ENCODE measurements at regions not wholly inside any gene's neighbourhood (a gene's known extent, or its start where the extent isn't known, plus 50 kb on each side); places are given as distances from the start of the nearest gene placed in this dataset.
A peak's percentile ranks its signal among the peaks of the same experiment; 100 is the strongest.
"Not testable (repeated sequence)": the region's sequence is repeated elsewhere in the genome, so short reads cannot be mapped to it uniquely, and the experiment has no call there.

GRCh38 chr14:71165121-71166031, 258.1 kb downstream of the PCNX1 start:
- DNase-seq (ENCODE audit: low read depth in 2 of 2), result no peak

GRCh38 chr14:71166180-71166837, 259.1 kb downstream of the PCNX1 start:
- DNase-seq (ENCODE audit: low read depth in 2 of 2), result peak; percentile 69 to 72

- not testable (repeated sequence) for DNase-seq (ENCODE audit: low read depth in 2 of 2)
Observed at GRCh38 chr14:71167325-71167950, 260.2 kb downstream of the PCNX1 start.

GRCh38 chr14:71168161-71168560, 260.9 kb downstream of the PCNX1 start:
- DNase-seq (ENCODE audit: low read depth in 2 of 2), result not testable (repeated sequence)

- no peak for DNase-seq (ENCODE audit: low read depth in 2 of 2)
Observed at GRCh38 chr14:71168564-71169427, 261.5 kb downstream of the PCNX1 start.

GRCh38 chr14:71169861-71170260, 262.6 kb downstream of the PCNX1 start:
- no peak for DNase-seq (ENCODE audit: low read depth in 2 of 2)

GRCh38 chr14:71175491-71175890, 268.2 kb downstream of the PCNX1 start:
- DNase-seq (ENCODE audit: low read depth in 2 of 2), result no peak

- no peak for DNase-seq (ENCODE audit: low read depth in 2 of 2)
Observed at GRCh38 chr14:71179066-71179465, 271.8 kb downstream of the PCNX1 start.

- DNase-seq (ENCODE audit: low read depth in 2 of 2), result no peak
Observed at GRCh38 chr14:71180397-71180796, 273.1 kb downstream of the PCNX1 start.

- no peak for DNase-seq (ENCODE audit: low read depth in 2 of 2)
Observed at GRCh38 chr14:71181215-71182003, 274.1 kb downstream of the PCNX1 start.

GRCh38 chr14:71183876-71184689, 276.8 kb downstream of the PCNX1 start:
- no peak for DNase-seq (ENCODE audit: low read depth in 2 of 2)

GRCh38 chr14:71185637-71186036, 278.4 kb downstream of the PCNX1 start:
- no peak for DNase-seq (ENCODE audit: low read depth in 2 of 2)

- DNase-seq (ENCODE audit: low read depth in 2 of 2), result no peak
Observed at GRCh38 chr14:71187633-71188356, 280.5 kb downstream of the PCNX1 start.

- no peak for DNase-seq (ENCODE audit: low read depth in 2 of 2)
Observed at GRCh38 chr14:71190770-71191374, 283.6 kb downstream of the PCNX1 start.

- no peak for DNase-seq (ENCODE audit: low read depth in 2 of 2)
Observed at GRCh38 chr14:71193663-71194062, 286.4 kb downstream of the PCNX1 start.

- no peak for DNase-seq (ENCODE audit: low read depth in 2 of 2)
Observed at GRCh38 chr14:71194251-71194650, 287.0 kb downstream of the PCNX1 start.

GRCh38 chr14:71196921-71197320, 289.7 kb downstream of the PCNX1 start:
- no peak for DNase-seq (ENCODE audit: low read depth in 2 of 2)

GRCh38 chr14:71198687-71199086, 291.4 kb downstream of the PCNX1 start:
- no peak for DNase-seq (ENCODE audit: low read depth in 2 of 2)

GRCh38 chr14:71201840-71202239, 294.6 kb downstream of the PCNX1 start:
- no peak for DNase-seq (ENCODE audit: low read depth in 2 of 2)

Measured in fibroblast of skin of left quadriceps (primary cell).